HL-60 (cell line): ENCODE measurements at regions not wholly inside any gene's neighbourhood (a gene's known extent, or its start where the extent isn't known, plus 50 kb on each side); places are given as distances from the start of the nearest gene placed in this dataset.

Source experiments
- DNase-seq, 2 experiments: peaks; one replicate each; pipeline ENCODE4 v3.0.0-alpha.2; 2010 to 2020; ENCODE audit warnings: low read depth in 1 of 2, low spot score in 1 of 2
- H3K27ac ChIP-seq: fragments of 250-450 bp; sonication (Bioruptor Pico); replicated peaks from 2 replicates; pipeline ENCODE4 v1.5.1; 2020; ENCODE audit warnings: mild to moderate bottlenecking, moderate library complexity
- H3K27me3 ChIP-seq: fragments of 250-450 bp; sonication (Bioruptor Pico); 2 replicates; pipeline ENCODE4 v1.5.1; 2021; ENCODE audit warnings: mild to moderate bottlenecking, moderate library complexity; ENCODE audit not compliant: insufficient read depth, poor library complexity, severe bottlenecking
- H3K4me3 ChIP-seq: replicated peaks from 2 replicates; pipeline ENCODE4 v1.5.1; 2011; ENCODE audit warnings: mild to moderate bottlenecking, control low read depth, low read length; ENCODE audit not compliant: insufficient read depth
- GABPA ChIP-seq: IDR thresholded peaks from 2 replicates; pipeline ENCODE4 v1.6.1; 2012; ENCODE audit warnings: low read depth
- POLR2AphosphoS5 ChIP-seq: IDR thresholded peaks from 2 replicates; pipeline ENCODE4 v1.6.1; 2012; ENCODE audit warnings: low read depth
- SPI1 ChIP-seq: IDR thresholded peaks from 2 replicates; pipeline ENCODE4 v1.6.1; 2012; ENCODE audit warnings: low read depth, mild to moderate bottlenecking, borderline replicate concordance
- TF ChIP-seq, protein P1 (sequence below): IDR thresholded peaks from one replicate; pipeline ENCODE4 v1.5.1; 2011; ENCODE audit warnings: low read length, control low read depth, inconsistent platforms; ENCODE audit not compliant: insufficient read depth
- TF ChIP-seq, protein P2 (sequence below): IDR thresholded peaks from 2 replicates; pipeline ENCODE4 v1.6.1; 2012; ENCODE audit warnings: low read depth; ENCODE audit not compliant: insufficient replicate concordance

DNA sequence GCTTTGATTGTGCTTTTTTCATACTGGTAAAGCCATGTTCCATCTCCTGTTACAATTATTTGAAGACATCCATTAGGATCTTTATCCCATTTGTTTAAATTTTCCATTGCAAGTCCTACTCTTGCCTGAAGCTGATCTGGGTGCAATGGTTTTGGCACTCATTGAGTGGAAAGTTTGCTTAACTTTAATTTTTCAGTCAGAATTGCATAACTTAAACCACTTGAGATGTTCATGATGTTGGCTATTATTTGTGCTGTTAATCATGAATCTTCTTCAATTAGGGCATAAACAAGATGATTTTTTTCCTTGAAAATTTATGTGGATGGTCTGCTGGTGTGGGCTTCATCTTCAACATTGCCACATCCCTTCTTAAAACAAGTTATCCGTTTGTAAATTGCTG, 180.1 kb downstream of the ST6GAL2 start:
- H3K27ac ChIP-seq: no peak overlapping the region
- no peak for DNase-seq
- no peak overlapping the region for H3K4me3 ChIP-seq
- TF ChIP-seq, protein P1, sequence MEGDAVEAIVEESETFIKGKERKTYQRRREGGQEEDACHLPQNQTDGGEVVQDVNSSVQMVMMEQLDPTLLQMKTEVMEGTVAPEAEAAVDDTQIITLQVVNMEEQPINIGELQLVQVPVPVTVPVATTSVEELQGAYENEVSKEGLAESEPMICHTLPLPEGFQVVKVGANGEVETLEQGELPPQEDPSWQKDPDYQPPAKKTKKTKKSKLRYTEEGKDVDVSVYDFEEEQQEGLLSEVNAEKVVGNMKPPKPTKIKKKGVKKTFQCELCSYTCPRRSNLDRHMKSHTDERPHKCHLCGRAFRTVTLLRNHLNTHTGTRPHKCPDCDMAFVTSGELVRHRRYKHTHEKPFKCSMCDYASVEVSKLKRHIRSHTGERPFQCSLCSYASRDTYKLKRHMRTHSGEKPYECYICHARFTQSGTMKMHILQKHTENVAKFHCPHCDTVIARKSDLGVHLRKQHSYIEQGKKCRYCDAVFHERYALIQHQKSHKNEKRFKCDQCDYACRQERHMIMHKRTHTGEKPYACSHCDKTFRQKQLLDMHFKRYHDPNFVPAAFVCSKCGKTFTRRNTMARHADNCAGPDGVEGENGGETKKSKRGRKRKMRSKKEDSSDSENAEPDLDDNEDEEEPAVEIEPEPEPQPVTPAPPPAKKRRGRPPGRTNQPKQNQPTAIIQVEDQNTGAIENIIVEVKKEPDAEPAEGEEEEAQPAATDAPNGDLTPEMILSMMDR: no peak
- no peak for TF ChIP-seq SPI1
- TF ChIP-seq, protein P2, sequence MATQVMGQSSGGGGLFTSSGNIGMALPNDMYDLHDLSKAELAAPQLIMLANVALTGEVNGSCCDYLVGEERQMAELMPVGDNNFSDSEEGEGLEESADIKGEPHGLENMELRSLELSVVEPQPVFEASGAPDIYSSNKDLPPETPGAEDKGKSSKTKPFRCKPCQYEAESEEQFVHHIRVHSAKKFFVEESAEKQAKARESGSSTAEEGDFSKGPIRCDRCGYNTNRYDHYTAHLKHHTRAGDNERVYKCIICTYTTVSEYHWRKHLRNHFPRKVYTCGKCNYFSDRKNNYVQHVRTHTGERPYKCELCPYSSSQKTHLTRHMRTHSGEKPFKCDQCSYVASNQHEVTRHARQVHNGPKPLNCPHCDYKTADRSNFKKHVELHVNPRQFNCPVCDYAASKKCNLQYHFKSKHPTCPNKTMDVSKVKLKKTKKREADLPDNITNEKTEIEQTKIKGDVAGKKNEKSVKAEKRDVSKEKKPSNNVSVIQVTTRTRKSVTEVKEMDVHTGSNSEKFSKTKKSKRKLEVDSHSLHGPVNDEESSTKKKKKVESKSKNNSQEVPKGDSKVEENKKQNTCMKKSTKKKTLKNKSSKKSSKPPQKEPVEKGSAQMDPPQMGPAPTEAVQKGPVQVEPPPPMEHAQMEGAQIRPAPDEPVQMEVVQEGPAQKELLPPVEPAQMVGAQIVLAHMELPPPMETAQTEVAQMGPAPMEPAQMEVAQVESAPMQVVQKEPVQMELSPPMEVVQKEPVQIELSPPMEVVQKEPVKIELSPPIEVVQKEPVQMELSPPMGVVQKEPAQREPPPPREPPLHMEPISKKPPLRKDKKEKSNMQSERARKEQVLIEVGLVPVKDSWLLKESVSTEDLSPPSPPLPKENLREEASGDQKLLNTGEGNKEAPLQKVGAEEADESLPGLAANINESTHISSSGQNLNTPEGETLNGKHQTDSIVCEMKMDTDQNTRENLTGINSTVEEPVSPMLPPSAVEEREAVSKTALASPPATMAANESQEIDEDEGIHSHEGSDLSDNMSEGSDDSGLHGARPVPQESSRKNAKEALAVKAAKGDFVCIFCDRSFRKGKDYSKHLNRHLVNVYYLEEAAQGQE: no peak
- TF ChIP-seq GABPA: no peak
- no peak for TF ChIP-seq POLR2AphosphoS5
- no peaks in the 10 kb centered on the region for H3K27me3 ChIP-seq

DNA sequence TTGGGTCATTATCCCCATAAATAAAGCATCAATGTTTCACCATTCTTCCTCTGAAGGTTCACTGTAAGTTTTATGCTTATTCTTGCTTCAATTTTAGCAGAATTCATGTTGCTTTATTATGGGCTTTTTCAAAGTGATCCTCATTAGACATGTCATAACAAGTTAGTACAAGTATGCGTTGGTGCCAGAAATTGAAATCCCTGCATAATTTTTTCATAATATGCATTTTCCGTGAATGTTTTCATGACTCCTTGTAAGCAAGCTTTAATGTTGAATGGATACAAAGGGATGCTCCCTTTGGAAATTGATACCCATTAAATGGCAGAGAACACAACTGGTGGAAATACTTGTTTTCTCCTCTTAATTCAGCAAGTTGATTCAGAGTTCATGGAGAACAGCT, 179.7 kb downstream of the ST6GAL2 start:
- Histone ChIP-seq H3K27ac (no peak overlapping the region), H3K27me3 (no peaks in the 10 kb centered on the region), H3K4me3 (no peak overlapping the region)
- TF ChIP-seq GABPA: no peak
- TF ChIP-seq SPI1: no peak
- TF ChIP-seq, protein P2: no peak
- TF ChIP-seq, protein P1: no peak
- TF ChIP-seq POLR2AphosphoS5: no peak
- DNase-seq: no peak

DNA sequence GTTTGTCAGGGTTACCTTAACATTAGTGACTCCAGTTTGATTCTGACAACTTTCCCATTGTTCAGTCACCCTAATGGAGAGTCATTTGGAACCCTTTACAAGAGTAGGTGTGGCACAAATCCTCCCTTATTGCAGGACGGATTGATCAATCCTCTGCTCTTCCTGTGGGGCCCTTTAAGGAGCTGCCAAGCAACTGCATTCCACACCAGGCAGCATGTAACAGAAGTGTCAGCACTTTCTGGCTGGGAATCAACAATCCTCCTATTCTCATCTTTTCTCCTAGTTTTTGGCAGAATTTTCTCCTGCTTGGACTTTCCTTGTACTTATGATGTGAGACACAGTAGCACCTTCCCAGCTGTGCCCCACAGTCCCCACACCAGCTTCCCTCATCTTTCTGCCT, 177.8 kb downstream of the ST6GAL2 start:
- no peaks in the 10 kb centered on the region for H3K27me3 ChIP-seq
- H3K27ac ChIP-seq: no peak overlapping the region
- TF ChIP-seq, protein P1: no peak
- DNase-seq: no peak
- no peak overlapping the region for H3K4me3 ChIP-seq

DNA sequence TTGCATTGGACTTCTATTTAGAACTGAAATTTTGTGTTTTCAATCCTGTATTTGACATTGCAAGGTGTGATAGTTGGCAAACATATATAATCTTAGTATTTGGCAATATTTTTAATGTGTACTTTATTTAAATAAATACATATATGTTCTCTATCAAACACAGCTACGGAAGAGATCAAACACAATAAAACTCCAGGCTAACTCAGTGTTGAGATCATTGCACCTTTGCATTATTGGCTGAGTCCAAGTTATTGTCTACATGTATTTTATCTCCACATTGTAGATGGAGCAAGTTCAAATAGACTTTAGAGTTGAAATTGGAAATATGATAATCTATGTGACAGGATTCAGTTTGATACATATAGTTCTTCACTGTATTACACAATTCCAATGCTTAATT, 176.7 kb downstream of the ST6GAL2 start:
- TF ChIP-seq GABPA (no peak), SPI1 (no peak)
- no peaks in the 10 kb centered on the region for H3K27me3 ChIP-seq
- no peak for DNase-seq
- no peak overlapping the region for H3K27ac ChIP-seq
- no peak overlapping the region for H3K4me3 ChIP-seq
